Keratinocyte (primary cell): ENCODE measurements at regions not wholly inside any gene's neighbourhood (a gene's known extent, or its start where the extent isn't known, plus 50 kb on each side); places are given as distances from the start of the nearest gene placed in this dataset.

Source experiments
- DNase-seq: peaks from one replicate; pipeline ENCODE4 v3.0.0-alpha.2; 2011; ENCODE audit warnings: low read depth, missing footprints, low spot score
- FAIRE-seq: peaks from 2 replicates; lab custom pipeline; 2011; peaks lifted over from hg19 to GRCh38; lab: Jason Lieb, UNC
- H2AFZ ChIP-seq: 2 replicates; pipeline ENCODE4 v1.6.0; 2012; ENCODE audit warnings: low read length, control low read depth, inconsistent platforms; ENCODE audit not compliant: control insufficient read depth
- H3K27ac ChIP-seq: 2 replicates; pipeline ENCODE4 v1.5.1; 2011; ENCODE audit warnings: low read length; ENCODE audit not compliant: control insufficient read depth, insufficient read depth
- H3K27me3 ChIP-seq: 3 replicates; pipeline ENCODE4 v1.6.0; 2011; ENCODE audit warnings: low read length; ENCODE audit not compliant: control insufficient read depth, insufficient read depth; ENCODE audit errors: extremely low read depth
- H3K36me3 ChIP-seq, 2 experiments: 2 replicates in 1 of 2; 3 replicates in 1 of 2; pipeline ENCODE4 v1.5.1; 2011; ENCODE audit warnings: low read length in 2 of 2, mild to moderate bottlenecking in 1 of 2; ENCODE audit not compliant: control insufficient read depth in 2 of 2, insufficient read depth in 2 of 2; ENCODE audit errors: extremely low read depth in 1 of 2
- H3K4me1 ChIP-seq: 3 replicates; pipeline ENCODE4 v1.5.1; 2011; ENCODE audit warnings: low read length; ENCODE audit not compliant: control insufficient read depth, insufficient read depth; ENCODE audit errors: extremely low read depth
- H3K4me2 ChIP-seq: 3 replicates; pipeline ENCODE4 v1.6.0; 2011; ENCODE audit warnings: low read depth, low read length; ENCODE audit not compliant: control insufficient read depth, insufficient read depth; ENCODE audit errors: extremely low read depth
- H3K4me3 ChIP-seq, 3 experiments: fragments of 200-600 bp in 1 of 3; sonication (generic) in 1 of 3; 2 replicates in 2 of 3; 3 replicates in 1 of 3; pipeline ENCODE4 v1.5.1; 2011 to 2016; ENCODE audit warnings: low read length in 3 of 3, mild to moderate bottlenecking in 3 of 3, control low read depth in 2 of 3, inconsistent platforms in 1 of 3, low read depth in 1 of 3, mixed read lengths in 1 of 3, mixed run types in 1 of 3, moderate library complexity in 1 of 3; ENCODE audit not compliant: control insufficient read depth in 2 of 3, insufficient read depth in 2 of 3; ENCODE audit errors: extremely low read depth in 1 of 3
- H3K79me2 ChIP-seq: 2 replicates; pipeline ENCODE4 v1.6.0; 2012; ENCODE audit warnings: low read length; ENCODE audit not compliant: control insufficient read depth, insufficient read depth
- H3K9ac ChIP-seq: 3 replicates; pipeline ENCODE4 v1.6.0; 2011; ENCODE audit warnings: low read length; ENCODE audit not compliant: control insufficient read depth, insufficient read depth; ENCODE audit errors: extremely low read depth
- H3K9me1 ChIP-seq: 3 replicates; pipeline ENCODE4 v1.6.0; 2011; ENCODE audit warnings: low read length; ENCODE audit not compliant: control insufficient read depth, insufficient read depth; ENCODE audit errors: extremely low read depth
- H3K9me3 ChIP-seq: 2 replicates; pipeline ENCODE4 v1.5.1; 2012; ENCODE audit warnings: low read depth, low read length; ENCODE audit not compliant: control insufficient read depth
- H4K20me1 ChIP-seq: 3 replicates; pipeline ENCODE4 v1.6.0; 2011; ENCODE audit warnings: low read length; ENCODE audit not compliant: control insufficient read depth, insufficient read depth; ENCODE audit errors: extremely low read depth
- CTCF ChIP-seq, 3 experiments: IDR thresholded peaks in 1 of 3; conservative IDR thresholded peaks in 1 of 3; optimal IDR thresholded peaks in 1 of 3; 2 replicates in 2 of 3; 3 replicates in 1 of 3; pipeline versions ENCODE3 to v1.5.1; 2011; ENCODE audit warnings: low read length in 3 of 3, mild to moderate bottlenecking in 3 of 3, moderate library complexity in 2 of 3, control low read depth in 1 of 3, inconsistent platforms in 1 of 3; ENCODE audit not compliant: insufficient read depth in 2 of 3; ENCODE audit errors: extremely low read depth in 1 of 3
- EZH2 ChIP-seq: IDR thresholded peaks from one replicate; pipeline ENCODE4 v1.6.1; 2012; ENCODE audit warnings: inconsistent platforms, mild to moderate bottlenecking, low read length, moderate library complexity
- dilution Hi-C: fragments of 300-500 bp; cut with MboI; formaldehyde crosslinking; loops from one replicate; pipeline ENCODE4 v1.7.0; 2020; ENCODE audit warnings: low sequenced_read_pairs; ENCODE audit not compliant: extremely low pct_ligation_motif_present

DNA sequence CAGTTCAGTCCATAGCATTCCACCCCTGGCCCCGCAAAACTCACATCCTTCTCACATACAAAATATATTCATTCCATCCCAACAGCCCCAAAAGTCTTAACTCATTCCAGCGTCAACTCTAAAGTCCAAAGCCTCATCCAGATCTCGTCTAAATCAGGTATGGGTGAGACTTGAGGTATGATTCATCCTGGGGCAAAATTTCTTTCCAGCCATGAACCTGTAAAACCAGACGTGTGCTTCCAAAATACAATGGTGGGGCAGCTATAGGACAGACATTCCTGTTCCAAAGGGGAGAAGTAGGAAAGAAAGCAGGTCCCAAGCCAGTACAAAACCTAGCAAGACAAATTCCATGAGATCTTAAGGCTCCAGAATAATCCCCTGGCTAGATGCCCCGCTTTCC, 76.9 kb downstream of the CLDN34 start:
- H3K27ac ChIP-seq, result no peak overlapping the region
- no peaks in the 10 kb centered on the region for H3K9me1 ChIP-seq
- H3K9me3 ChIP-seq, result no peaks in the 10 kb centered on the region
- H3K9ac ChIP-seq, result no peak overlapping the region
- dilution Hi-C loops, result no loop called here
- no peak overlapping the region for H3K4me3 ChIP-seq
- FAIRE-seq (no peak), DNase-seq (no peak)
- TF ChIP-seq EZH2 (no peak), CTCF (optimal IDR thresholded peaks at IDR 0.05 in 1 of 3, IDR thresholded peaks at IDR 0.05 in 1 of 3, conservative IDR thresholded peaks at IDR 0.05 in 1 of 3; ENCODE audit: extremely low read depth in 1 of 3, insufficient read depth in 2 of 3, low read length in 3 of 3) (no peak)
- H3K36me3 ChIP-seq, result no peaks in the 10 kb centered on the region
- no peak overlapping the region for H3K4me2 ChIP-seq
- H3K27me3 ChIP-seq, result no peaks in the 10 kb centered on the region
- no peak overlapping the region for H2AFZ ChIP-seq
- peaks cover 24% of the 10 kb centered on the region for H3K4me1 ChIP-seq
- H3K79me2 ChIP-seq, result peaks cover 10% of the 10 kb centered on the region
- H4K20me1 ChIP-seq, result no peaks in the 10 kb centered on the region

DNA sequence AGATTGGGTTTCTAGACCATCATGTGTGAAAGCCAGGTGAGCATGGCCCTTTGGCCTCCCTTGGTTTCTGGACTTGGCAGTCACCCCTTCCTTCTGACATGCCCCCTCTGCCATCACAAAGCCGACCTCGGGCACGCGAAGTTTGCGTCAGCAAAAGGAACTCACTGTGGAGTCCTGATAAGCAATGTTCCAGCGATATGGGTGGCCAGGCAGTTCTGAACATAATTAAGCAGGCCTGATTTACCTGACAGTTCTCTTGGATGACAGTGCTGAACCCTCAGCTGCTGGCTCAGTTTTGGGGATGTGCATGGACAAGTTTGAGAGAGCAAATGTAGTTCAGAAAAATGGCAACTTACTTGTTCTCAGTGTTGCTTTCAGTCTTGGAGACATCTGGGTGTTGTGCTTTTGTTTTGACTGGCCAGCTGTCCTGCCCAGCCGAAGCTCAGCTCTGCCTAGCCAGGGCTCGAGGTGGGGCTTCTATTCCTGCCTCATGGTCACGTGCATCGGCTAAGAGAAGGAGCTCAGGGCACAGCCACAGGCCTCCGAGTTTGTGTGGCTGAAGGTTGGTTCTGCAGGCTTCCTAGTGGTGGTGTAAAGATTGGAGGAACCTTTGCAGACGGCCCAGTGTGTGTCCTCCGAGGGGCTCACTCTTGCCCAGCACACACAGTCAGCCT, 78.3 kb downstream of the CLDN34 start:
- no peaks in the 10 kb centered on the region for H4K20me1 ChIP-seq
- no peaks in the 10 kb centered on the region for H3K9me1 ChIP-seq
- peaks cover 10% of the 10 kb centered on the region for H3K79me2 ChIP-seq
- peak overlapping the region; percentile 29 for H3K4me2 ChIP-seq
- H3K27ac ChIP-seq, result no peak overlapping the region
- no peak overlapping the region for H3K4me3 ChIP-seq
- TF ChIP-seq EZH2 (no peak), CTCF (optimal IDR thresholded peaks at IDR 0.05 in 1 of 3, IDR thresholded peaks at IDR 0.05 in 1 of 3, conservative IDR thresholded peaks at IDR 0.05 in 1 of 3; ENCODE audit: extremely low read depth in 1 of 3, insufficient read depth in 2 of 3, low read length in 3 of 3) (no peak)
- H3K9ac ChIP-seq, result no peak overlapping the region
- no peaks in the 10 kb centered on the region for H3K27me3 ChIP-seq
- peaks cover 24% of the 10 kb centered on the region for H3K4me1 ChIP-seq
- no peak overlapping the region for H2AFZ ChIP-seq
- H3K9me3 ChIP-seq, result no peaks in the 10 kb centered on the region
- no peaks in the 10 kb centered on the region for H3K36me3 ChIP-seq
- FAIRE-seq (no peak), DNase-seq (no peak)
- dilution Hi-C loops, result no loop called here
